ENCODE measurements at regions not wholly inside any gene's neighbourhood (a gene's known extent, or its start where the extent isn't known, plus 50 kb on each side); places are given as distances from the start of the nearest gene placed in this dataset.

GRCh38 chr17:79330229-79330628, 255.6 kb downstream of the ENGASE start:
- no peak for TF ChIP-seq CTCF (conservative IDR thresholded peaks at IDR 0.05; ENCODE audit: low read length)
- TF ChIP-seq EZH2phosphoT487 (IDR thresholded peaks at IDR 0.05; ENCODE audit: borderline replicate concordance) = no peak
